Thyroid gland (tissue), 4 donors: ENCODE measurements at regions not wholly inside any gene's neighbourhood (a gene's known extent, or its start where the extent isn't known, plus 50 kb on each side); places are given as distances from the start of the nearest gene placed in this dataset.

ENCODE experiments used
- POLR2A ChIP-seq, 2 donors: fragments of 450-650 bp; IDR thresholded peaks; one replicate each; pipeline ENCODE4 v1.6.1; 2017; ENCODE audit warnings: antibody characterized with exemption in 2 of 2, mild to moderate bottlenecking in 2 of 2, moderate library complexity in 1 of 2
- TF ChIP-seq, protein P1 (sequence below), 6 experiments: fragments of 200-600 bp in 3 of 6; fragments of 450-650 bp in 3 of 6; sonication (generic) in 3 of 6; IDR thresholded peaks; one replicate each; pipeline ENCODE4 v1.5.1; 2016 to 2019; ENCODE audit warnings: antibody characterized with exemption in 6 of 6, mild to moderate bottlenecking in 2 of 6, inconsistent platforms in 1 of 6, moderate library complexity in 1 of 6

DNA sequence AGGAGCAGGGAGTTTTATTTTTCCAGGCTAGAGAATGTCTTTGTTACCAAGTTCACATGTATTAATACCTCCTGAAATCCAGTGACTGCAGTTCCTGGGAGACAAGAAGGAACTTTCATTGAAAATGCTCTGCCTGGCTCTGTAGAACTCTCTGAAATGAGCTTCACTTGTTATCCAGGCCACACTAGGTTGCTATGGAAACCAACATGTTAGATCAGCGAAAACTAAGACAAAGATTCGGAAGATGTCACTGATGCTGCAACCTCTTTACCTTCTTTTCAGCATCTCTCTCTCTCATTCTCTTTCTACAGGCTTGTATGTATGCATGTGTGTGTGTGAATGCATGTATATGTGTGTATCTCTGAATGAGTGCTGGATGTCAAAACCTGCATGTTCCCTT, 218.5 kb downstream of the TRIB2 start:
- TF ChIP-seq, protein P1, sequence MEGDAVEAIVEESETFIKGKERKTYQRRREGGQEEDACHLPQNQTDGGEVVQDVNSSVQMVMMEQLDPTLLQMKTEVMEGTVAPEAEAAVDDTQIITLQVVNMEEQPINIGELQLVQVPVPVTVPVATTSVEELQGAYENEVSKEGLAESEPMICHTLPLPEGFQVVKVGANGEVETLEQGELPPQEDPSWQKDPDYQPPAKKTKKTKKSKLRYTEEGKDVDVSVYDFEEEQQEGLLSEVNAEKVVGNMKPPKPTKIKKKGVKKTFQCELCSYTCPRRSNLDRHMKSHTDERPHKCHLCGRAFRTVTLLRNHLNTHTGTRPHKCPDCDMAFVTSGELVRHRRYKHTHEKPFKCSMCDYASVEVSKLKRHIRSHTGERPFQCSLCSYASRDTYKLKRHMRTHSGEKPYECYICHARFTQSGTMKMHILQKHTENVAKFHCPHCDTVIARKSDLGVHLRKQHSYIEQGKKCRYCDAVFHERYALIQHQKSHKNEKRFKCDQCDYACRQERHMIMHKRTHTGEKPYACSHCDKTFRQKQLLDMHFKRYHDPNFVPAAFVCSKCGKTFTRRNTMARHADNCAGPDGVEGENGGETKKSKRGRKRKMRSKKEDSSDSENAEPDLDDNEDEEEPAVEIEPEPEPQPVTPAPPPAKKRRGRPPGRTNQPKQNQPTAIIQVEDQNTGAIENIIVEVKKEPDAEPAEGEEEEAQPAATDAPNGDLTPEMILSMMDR (IDR thresholded peaks at IDR 0.05), result no peak
- TF ChIP-seq POLR2A (IDR thresholded peaks at IDR 0.05), result no peak
